ENCODE measurements at regions not wholly inside any gene's neighbourhood (a gene's known extent, or its start where the extent isn't known, plus 50 kb on each side); places are given as distances from the start of the nearest gene placed in this dataset.

DNA sequence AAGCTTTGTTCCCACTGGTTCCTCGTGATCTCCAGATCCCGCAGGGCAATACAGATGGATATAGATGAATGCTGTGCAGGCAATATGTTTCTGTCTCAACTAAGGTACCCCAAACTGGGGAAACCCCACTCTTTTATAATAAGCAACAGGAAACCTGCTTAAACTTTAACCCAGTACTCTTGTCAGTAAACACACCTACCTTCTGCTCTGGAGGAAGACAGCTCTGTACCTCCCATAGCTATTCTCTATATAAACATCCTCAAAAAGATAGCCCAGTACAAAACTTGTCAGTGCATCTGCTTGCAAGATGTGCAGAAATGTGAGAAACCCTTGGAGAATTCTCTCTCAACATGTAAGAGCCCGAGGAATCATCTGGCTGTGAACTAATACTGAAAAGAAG is 583.6 kb downstream of the OLFM4 start:
- no peak for DNase-seq
- TF ChIP-seq CTCF (IDR thresholded peaks at IDR 0.05) = no peak
- no peaks in the 10 kb centered on the region for H3K4me1 ChIP-seq
- no peaks in the 10 kb centered on the region for H3K36me3 ChIP-seq (ENCODE audit: insufficient read depth in 1 of 2, low read depth in 1 of 2)
- H3K9me3 ChIP-seq = no peaks in the 10 kb centered on the region
- H3K27me3 ChIP-seq (ENCODE audit: insufficient read depth in 3 of 3, low read length in 2 of 3) = no peaks in the 10 kb centered on the region
- 54 to 60% (median 59%) methylated on average over 3 of the region's 3 CpGs for WGBS, 3 donors
- ATAC-seq = no peak
- H3K27ac ChIP-seq = no peak overlapping the region
- intact Hi-C loops (cut with DNase I) = no loop called here
- no peak overlapping the region for H3K4me3 ChIP-seq

- H3K27ac ChIP-seq = no peak overlapping the region
- TF ChIP-seq CTCF (IDR thresholded peaks at IDR 0.05) = no peak
- H3K36me3 ChIP-seq (ENCODE audit: insufficient read depth in 1 of 2, low read depth in 1 of 2) = no peaks in the 10 kb centered on the region
- no peaks in the 10 kb centered on the region for H3K27me3 ChIP-seq (ENCODE audit: insufficient read depth in 3 of 3, low read length in 2 of 3)
- H3K9me3 ChIP-seq = no peaks in the 10 kb centered on the region
- 13 to 43% (median 15%) methylated on average over 2 of the region's 2 CpGs for WGBS, 3 donors
- intact Hi-C loops (cut with DNase I) = no loop called here
- no peaks in the 10 kb centered on the region for H3K4me1 ChIP-seq
- no peak overlapping the region for H3K4me3 ChIP-seq
- DNase-seq = no peak
- no peak for ATAC-seq
Observed at GRCh38 chr13:53622456-53622855, 593.8 kb downstream of the OLFM4 start.

DNA sequence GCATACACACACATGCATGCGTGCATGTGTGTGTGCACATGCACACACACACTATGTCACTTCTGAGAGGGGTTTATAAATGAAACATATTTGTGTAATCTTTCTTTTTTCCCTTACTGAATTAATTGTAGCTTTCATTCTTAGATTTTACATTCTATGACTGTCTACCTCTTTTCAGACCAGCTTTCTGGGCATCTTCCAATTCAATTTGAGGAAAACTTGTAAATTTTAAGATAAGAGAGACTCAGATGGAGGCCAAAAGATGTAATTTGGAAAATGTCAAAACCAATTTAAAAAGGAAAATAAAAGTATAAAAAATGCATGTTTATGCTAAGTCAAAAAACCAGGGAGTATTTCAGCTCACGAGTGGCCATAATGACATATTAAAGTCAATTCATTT is 594.5 kb downstream of the OLFM4 start:
- no peaks in the 10 kb centered on the region for H3K4me1 ChIP-seq
- 70 to 76% (median 75%) methylated on average over 2 of the region's 2 CpGs for WGBS, 3 donors
- ATAC-seq = no peak

DNA sequence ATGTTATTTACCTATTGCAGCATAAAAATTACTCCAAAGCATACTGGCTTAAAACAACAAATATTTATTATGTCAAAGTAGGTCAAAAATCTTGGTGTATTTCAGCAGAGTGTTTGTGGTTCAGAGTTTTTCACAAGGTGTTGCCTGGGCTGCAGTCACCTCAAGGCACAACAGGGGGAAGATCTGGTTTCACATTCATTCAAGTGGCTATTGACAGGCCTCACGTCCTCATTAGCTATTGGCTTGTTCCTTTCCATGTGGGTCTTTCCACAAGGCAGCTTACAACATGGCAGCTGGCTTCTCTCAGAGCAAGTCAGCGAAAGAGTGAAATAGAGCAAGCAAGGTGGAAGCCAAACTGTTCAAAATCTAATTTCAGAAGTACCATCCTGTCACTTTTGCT is 602.9 kb downstream of the OLFM4 start:
- Histone ChIP-seq H3K27me3 (ENCODE audit: insufficient read depth in 3 of 3, low read length in 2 of 3) (no peaks in the 10 kb centered on the region), H3K4me1 (no peaks in the 10 kb centered on the region), H3K4me3 (no peak overlapping the region), H3K9me3 (no peaks in the 10 kb centered on the region), H3K27ac (no peak overlapping the region), H3K36me3 (ENCODE audit: insufficient read depth in 1 of 2, low read depth in 1 of 2) (no peaks in the 10 kb centered on the region)
- WGBS, 3 donors = 58 to 61% (median 58%) methylated on average over 2 of the region's 2 CpGs
- DNase-seq (no peak), ATAC-seq (no peak)
- intact Hi-C loops (cut with DNase I) = no loop called here
- no peak for TF ChIP-seq CTCF (IDR thresholded peaks at IDR 0.05)

More for the DNA sequence above, 594.5 kb downstream of the OLFM4 start:
- no peak for TF ChIP-seq CTCF (IDR thresholded peaks at IDR 0.05)
- Histone ChIP-seq H3K27me3 (ENCODE audit: insufficient read depth in 3 of 3, low read length in 2 of 3) (no peaks in the 10 kb centered on the region), H3K36me3 (ENCODE audit: insufficient read depth in 1 of 2, low read depth in 1 of 2) (no peaks in the 10 kb centered on the region), H3K9me3 (no peaks in the 10 kb centered on the region), H3K27ac (no peak overlapping the region), H3K4me3 (no peak overlapping the region)
- intact Hi-C loops (cut with DNase I) = no loop called here
- DNase-seq = no peak

DNA sequence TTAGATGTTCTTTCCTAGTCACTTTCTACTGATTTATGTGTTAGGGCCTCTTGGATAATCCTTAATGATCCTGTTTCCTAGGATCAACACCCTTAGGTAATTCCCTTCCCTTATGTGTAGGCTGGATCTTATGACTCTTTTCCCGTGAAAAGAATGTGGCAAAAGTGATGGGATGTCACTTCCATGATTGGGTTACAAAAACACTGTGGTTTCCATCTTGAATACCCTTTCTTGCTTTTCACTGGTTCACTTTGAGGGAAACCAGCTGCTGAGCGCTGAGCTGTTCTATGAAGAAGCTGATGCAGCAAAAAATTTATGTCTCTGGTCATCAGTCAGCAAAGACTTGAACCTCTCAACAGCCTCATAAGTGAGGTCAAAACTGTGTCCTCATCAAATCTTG is 609.4 kb downstream of the OLFM4 start:
- WGBS, 3 donors = 22 to 33% (median 30%) methylated on average over 2 of the region's 2 CpGs
- Histone ChIP-seq H3K27ac (no peak overlapping the region), H3K4me3 (no peak overlapping the region), H3K9me3 (no peaks in the 10 kb centered on the region), H3K27me3 (ENCODE audit: insufficient read depth in 3 of 3, low read length in 2 of 3) (no peaks in the 10 kb centered on the region), H3K4me1 (no peaks in the 10 kb centered on the region), H3K36me3 (ENCODE audit: insufficient read depth in 1 of 2, low read depth in 1 of 2) (no peaks in the 10 kb centered on the region)
- ATAC-seq (no peak), DNase-seq (no peak)
- TF ChIP-seq CTCF (IDR thresholded peaks at IDR 0.05) = no peak
- intact Hi-C loops (cut with DNase I) = no loop called here

All from psoas muscle (tissue), 7 donors.